Astrocyte of the spinal cord (primary cell): ENCODE measurements at regions not wholly inside any gene's neighbourhood (a gene's known extent, or its start where the extent isn't known, plus 50 kb on each side); places are given as distances from the start of the nearest gene placed in this dataset.

Source experiments
- DNase-seq: peaks from one replicate; pipeline ENCODE4 v3.0.0; 2011; ENCODE audit warnings: low read depth, low spot score
- H3K4me3 ChIP-seq: 2 replicates; pipeline ENCODE4 v1.5.1; 2011; ENCODE audit warnings: low read depth, mild to moderate bottlenecking, low read length, moderate library complexity
- in situ Hi-C: cut with HindIII; loops from 2 replicates; pipeline ENCODE4 v1.10.0; 2017; ENCODE audit warnings: low sequenced_read_pairs
- TF ChIP-seq, protein P1 (sequence below): IDR thresholded peaks from 2 replicates; pipeline ENCODE4 v1.5.1; 2012; ENCODE audit warnings: low read depth, mild to moderate bottlenecking, low read length, inconsistent platforms

DNA sequence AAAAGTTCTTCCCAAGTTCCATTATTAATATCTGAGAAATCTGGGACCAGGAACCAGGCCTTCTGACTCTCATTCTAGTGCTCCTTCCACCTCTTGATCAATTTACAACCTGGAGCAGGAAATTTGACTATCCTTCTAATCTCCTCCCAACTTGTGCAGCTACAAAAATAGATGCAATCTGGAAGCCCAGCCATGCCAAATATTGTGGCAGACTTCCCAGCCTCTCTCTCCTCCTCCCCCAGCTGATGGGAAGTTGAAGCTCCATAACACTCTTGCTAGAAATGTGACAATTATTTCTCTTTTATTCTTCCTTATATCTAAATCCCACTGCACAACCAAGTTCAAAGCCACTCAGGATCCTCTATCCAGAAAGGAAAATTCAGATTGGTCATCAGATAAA, 252.1 kb downstream of the SEC61B start:
- TF ChIP-seq, protein P1, sequence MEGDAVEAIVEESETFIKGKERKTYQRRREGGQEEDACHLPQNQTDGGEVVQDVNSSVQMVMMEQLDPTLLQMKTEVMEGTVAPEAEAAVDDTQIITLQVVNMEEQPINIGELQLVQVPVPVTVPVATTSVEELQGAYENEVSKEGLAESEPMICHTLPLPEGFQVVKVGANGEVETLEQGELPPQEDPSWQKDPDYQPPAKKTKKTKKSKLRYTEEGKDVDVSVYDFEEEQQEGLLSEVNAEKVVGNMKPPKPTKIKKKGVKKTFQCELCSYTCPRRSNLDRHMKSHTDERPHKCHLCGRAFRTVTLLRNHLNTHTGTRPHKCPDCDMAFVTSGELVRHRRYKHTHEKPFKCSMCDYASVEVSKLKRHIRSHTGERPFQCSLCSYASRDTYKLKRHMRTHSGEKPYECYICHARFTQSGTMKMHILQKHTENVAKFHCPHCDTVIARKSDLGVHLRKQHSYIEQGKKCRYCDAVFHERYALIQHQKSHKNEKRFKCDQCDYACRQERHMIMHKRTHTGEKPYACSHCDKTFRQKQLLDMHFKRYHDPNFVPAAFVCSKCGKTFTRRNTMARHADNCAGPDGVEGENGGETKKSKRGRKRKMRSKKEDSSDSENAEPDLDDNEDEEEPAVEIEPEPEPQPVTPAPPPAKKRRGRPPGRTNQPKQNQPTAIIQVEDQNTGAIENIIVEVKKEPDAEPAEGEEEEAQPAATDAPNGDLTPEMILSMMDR, result no peak
- no peak overlapping the region for H3K4me3 ChIP-seq
- in situ Hi-C loops, result no loop called here
- DNase-seq, result no peak

DNA sequence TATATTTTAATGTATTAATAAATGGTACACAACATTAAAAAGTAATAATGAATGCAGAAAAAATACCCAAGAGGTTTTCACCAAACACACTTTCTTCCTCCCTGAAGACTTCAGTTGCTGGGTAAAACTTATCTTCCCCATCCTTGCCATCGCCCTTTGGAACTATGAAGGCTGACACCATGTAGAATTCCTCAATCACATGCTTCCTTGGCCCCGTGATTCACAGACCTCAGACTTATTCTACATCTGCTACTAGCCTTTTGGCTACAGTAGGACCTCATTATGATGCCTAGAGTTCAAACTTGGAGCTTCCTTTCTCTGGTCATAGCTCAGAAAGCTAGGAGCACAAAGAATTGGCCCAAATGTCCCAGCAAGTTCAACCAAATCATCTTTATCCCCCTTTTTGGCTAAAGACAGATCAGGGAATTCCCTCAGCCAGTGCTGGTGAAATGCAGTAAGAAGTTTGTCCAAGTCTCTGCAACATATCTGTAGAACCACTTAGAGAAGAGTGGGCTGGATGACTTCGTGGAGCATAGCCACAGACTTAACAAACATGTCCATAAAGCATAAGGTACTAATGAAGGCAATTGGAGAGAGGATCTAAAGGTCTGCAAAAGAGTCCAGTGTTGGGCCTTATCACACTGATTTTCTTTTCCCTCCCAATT, 253.5 kb downstream of the SEC61B start:
- no peak for DNase-seq
- TF ChIP-seq, protein P1, result no peak
- in situ Hi-C loops, result no loop called here
- no peak overlapping the region for H3K4me3 ChIP-seq

DNA sequence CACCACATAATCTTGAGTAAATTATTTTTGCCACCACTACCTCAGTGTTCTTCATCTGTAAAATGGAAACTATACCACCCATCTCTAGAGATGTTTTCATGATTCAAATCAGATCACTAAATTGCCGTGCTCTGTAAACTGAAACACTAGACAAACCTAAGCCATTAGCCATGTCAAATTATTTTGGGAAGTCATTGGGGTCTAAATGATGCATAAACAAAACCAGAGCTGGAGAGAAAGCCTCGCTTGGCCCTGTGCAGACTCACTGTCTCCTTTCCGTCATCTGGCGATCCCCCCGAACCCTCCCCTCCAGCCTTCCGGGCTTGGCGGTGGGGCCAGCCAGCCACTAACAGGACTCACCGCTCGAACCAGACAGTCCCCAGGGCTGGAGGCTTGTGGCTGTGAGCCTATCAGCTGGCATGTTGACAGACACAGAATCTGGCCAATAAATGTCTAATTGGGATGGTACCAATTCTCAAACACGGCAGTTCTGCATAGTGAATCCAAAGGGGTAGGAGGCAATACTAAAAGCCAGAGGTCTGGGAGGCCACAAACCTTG, 256.5 kb downstream of the SEC61B start:
- no peak overlapping the region for H3K4me3 ChIP-seq
- no peak for DNase-seq
- in situ Hi-C loops, result no loop called here
- TF ChIP-seq, protein P1, result no peak

- DNase-seq, result no peak
- H3K4me3 ChIP-seq, result no peak overlapping the region
- in situ Hi-C loops, result no loop called here
- TF ChIP-seq, protein P1, result no peak
These were observed 257.8 kb downstream of the SEC61B start for GRCh38 chr9:99479929-99480328.

GRCh38 chr9:99485459-99485858, 263.4 kb downstream of the SEC61B start:
- H3K4me3 ChIP-seq, result no peak overlapping the region
- TF ChIP-seq, protein P1, result no peak
- in situ Hi-C loops, result no loop called here
- peak; percentile 30 for DNase-seq

GRCh38 chr9:99486684-99487083, 264.6 kb downstream of the SEC61B start:
- in situ Hi-C loops, result no loop called here
- TF ChIP-seq, protein P1, result no peak
- H3K4me3 ChIP-seq, result no peak overlapping the region
- DNase-seq, result no peak
